ENCODE measurements at regions not wholly inside any gene's neighbourhood (a gene's known extent, or its start where the extent isn't known, plus 50 kb on each side); places are given as distances from the start of the nearest gene placed in this dataset.

- DNase-seq = no peak
Observed at GRCh38 chr15:31241888-31242522, 84.6 kb upstream of the KLF13 start.

GRCh38 chr15:31243895-31244294, 82.7 kb upstream of the KLF13 start:
- no peak for DNase-seq

- DNase-seq = no peak
Observed at GRCh38 chr15:31245135-31245689, 81.4 kb upstream of the KLF13 start.

GRCh38 chr15:31245756-31246155, 80.9 kb upstream of the KLF13 start:
- no peak for DNase-seq

GRCh38 chr15:31247404-31247803, 79.2 kb upstream of the KLF13 start:
- no peak for DNase-seq

GRCh38 chr15:31248263-31248662, 78.4 kb upstream of the KLF13 start:
- DNase-seq = no peak

GRCh38 chr15:31248951-31249350, 77.7 kb upstream of the KLF13 start:
- no peak for DNase-seq

- no peak for DNase-seq
Observed at GRCh38 chr15:31250033-31250432, 76.6 kb upstream of the KLF13 start.

GRCh38 chr15:31251165-31251564, 75.5 kb upstream of the KLF13 start:
- no peak for DNase-seq

- no peak for DNase-seq
Observed at GRCh38 chr15:31252171-31252785, 74.4 kb upstream of the KLF13 start.

- DNase-seq = no peak
Observed at GRCh38 chr15:31254431-31255175, 72.0 kb upstream of the KLF13 start.

- no peak for DNase-seq
Observed at GRCh38 chr15:31255176-31255510, 71.5 kb upstream of the KLF13 start.

- DNase-seq = no peak
Observed at GRCh38 chr15:31255732-31256377, 70.8 kb upstream of the KLF13 start.

- no peak for DNase-seq
Observed at GRCh38 chr15:31256378-31257265, 70.0 kb upstream of the KLF13 start.

GRCh38 chr15:31257286-31257685, 69.3 kb upstream of the KLF13 start:
- DNase-seq = no peak

- no peak for DNase-seq
Observed at GRCh38 chr15:31258260-31258659, 68.4 kb upstream of the KLF13 start.

- DNase-seq = no peak
Observed at GRCh38 chr15:31259562-31260252, 66.9 kb upstream of the KLF13 start.

GRCh38 chr15:31260646-31261265, 65.9 kb upstream of the KLF13 start:
- no peak for DNase-seq

- no peak for DNase-seq
Observed at GRCh38 chr15:31261266-31262142, 65.1 kb upstream of the KLF13 start.
